LNCaP clone FGC (cell line): ENCODE measurements at regions not wholly inside any gene's neighbourhood (a gene's known extent, or its start where the extent isn't known, plus 50 kb on each side); places are given as distances from the start of the nearest gene placed in this dataset.
A peak's percentile ranks its signal among the peaks of the same experiment; 100 is the strongest.
"Not testable (repeated sequence)": the region's sequence is repeated elsewhere in the genome, so short reads cannot be mapped to it uniquely, and the experiment has no call there.

Source experiments
- DNase-seq: peaks from one replicate; pipeline ENCODE4 v3.0.0-alpha.2; 2011; ENCODE audit warnings: low read depth
- H3K4me3 ChIP-seq: 2 replicates; pipeline ENCODE4 v1.5.1; 2011; ENCODE audit warnings: mild to moderate bottlenecking, low read depth, low read length, control low read depth
- CTCF ChIP-seq: IDR thresholded peaks from 2 replicates; pipeline ENCODE4 v1.5.1; 2012; ENCODE audit warnings: mild to moderate bottlenecking; ENCODE audit not compliant: control insufficient read depth, insufficient read depth; ENCODE audit errors: extremely low read depth

- no peak for TF ChIP-seq CTCF
- no peak overlapping the region for H3K4me3 ChIP-seq
- no peak for DNase-seq
Measured at GRCh38 chr4:60729194-60729593, 470.9 kb upstream of the ADGRL3 start.

GRCh38 chr4:60729764-60730163 lies 470.4 kb upstream of the ADGRL3 start:
- not testable (repeated sequence) for DNase-seq

GRCh38 chr4:60737858-60738257 lies 462.3 kb upstream of the ADGRL3 start:
- TF ChIP-seq CTCF: no peak
- no peak overlapping the region for H3K4me3 ChIP-seq
- DNase-seq: no peak

More at GRCh38 chr4:60729764-60730163, 470.4 kb upstream of the ADGRL3 start:
- not testable (repeated sequence) for H3K4me3 ChIP-seq

GRCh38 chr4:60743654-60744053 lies 456.5 kb upstream of the ADGRL3 start:
- TF ChIP-seq CTCF: no peak
- H3K4me3 ChIP-seq: no peak overlapping the region
- DNase-seq: no peak

- no peak for DNase-seq
- peak; percentile 21; the same call in 1 of the 2 replicates for TF ChIP-seq CTCF
- H3K4me3 ChIP-seq: no peak overlapping the region
Measured at GRCh38 chr4:60744767-60745166, 455.4 kb upstream of the ADGRL3 start.

- no peak for DNase-seq
- no peak overlapping the region for H3K4me3 ChIP-seq
- TF ChIP-seq CTCF: no peak
Measured at GRCh38 chr4:60745800-60746571, 454.1 kb upstream of the ADGRL3 start.

GRCh38 chr4:60750962-60751361 lies 449.2 kb upstream of the ADGRL3 start:
- DNase-seq: no peak
- no peak overlapping the region for H3K4me3 ChIP-seq
- TF ChIP-seq CTCF: no peak
